ENCODE measurements at regions not wholly inside any gene's neighbourhood (a gene's known extent, or its start where the extent isn't known, plus 50 kb on each side); places are given as distances from the start of the nearest gene placed in this dataset.

- no peak for DNase-seq (ENCODE audit: low spot score in 2 of 2)
- FAIRE-seq, result no peak
Measured at GRCh38 chr5:106759152-106759551, 911.6 kb downstream of the EFNA5 start.

DNA sequence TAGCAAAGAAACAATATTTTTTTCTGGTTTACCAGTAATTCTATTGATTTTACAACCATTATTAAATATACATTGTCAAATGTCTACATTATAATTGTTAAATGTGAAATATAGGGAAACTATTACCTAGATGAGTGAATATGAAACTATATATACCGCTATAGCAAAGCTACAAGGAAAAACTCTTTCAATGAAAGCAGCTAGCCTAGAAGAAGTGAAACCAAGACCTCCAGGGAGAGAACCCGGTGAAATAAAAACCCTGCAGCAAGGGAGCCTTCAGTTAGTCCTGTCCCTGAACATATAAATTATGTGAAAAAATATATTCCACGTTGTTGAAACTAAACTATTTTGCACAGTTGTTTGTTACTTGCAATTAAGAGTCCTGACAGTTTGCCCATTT is 913.1 kb downstream of the EFNA5 start:
- no peak for DNase-seq (ENCODE audit: low spot score in 2 of 2)
- FAIRE-seq, result no peak

DNA sequence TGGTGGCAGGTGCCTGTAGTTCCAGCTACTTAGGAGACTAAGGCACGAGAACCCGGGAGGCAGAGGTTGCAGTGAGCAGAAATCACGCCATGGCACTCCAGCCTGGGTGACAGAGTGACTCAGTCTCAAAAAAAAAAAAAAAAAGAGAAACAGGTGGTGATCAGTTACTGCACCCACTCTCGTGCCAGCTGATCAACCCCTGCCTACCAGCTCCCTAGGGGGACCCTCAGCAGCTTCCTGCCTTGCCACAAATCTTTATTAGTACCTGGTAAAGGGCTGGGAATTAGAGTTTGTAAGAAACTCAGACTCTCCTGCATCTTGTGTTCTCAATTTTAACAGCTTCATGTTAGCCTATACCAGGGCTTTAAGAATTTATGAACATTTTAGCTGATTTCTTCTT is 914.9 kb downstream of the EFNA5 start:
- FAIRE-seq, result no peak

DNA sequence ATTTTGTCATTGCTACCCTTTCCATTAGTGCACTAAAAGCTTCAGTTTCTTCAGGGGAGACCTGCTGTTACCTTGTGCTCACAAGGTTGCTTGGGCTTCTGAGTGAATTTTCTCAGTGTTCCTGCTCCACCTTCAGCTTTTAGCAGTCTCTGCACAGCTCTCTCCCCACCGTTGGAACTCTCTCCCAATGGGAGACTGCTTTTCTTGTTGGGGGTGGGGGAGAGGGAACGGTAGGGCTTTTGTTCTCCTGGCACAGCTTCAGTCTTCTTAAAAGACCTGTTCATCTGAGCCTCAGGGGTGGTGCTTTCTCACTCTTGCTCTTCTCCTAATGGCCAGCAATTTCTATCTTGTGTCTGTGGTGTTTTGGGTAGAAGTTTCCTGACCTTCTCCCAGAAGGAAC is 915.7 kb downstream of the EFNA5 start:
- FAIRE-seq (no peak), DNase-seq (ENCODE audit: low spot score in 2 of 2) (no peak)

More for the DNA sequence above, 914.9 kb downstream of the EFNA5 start:
- DNase-seq (ENCODE audit: low spot score in 2 of 2), result no peak

- FAIRE-seq (no peak), DNase-seq (ENCODE audit: low spot score in 2 of 2) (no peak)
Measured at GRCh38 chr5:106749826-106750225, 920.9 kb downstream of the EFNA5 start.

GRCh38 chr5:106739127-106739526 is 931.6 kb downstream of the EFNA5 start:
- FAIRE-seq (peak; percentile 61), DNase-seq (ENCODE audit: low spot score in 2 of 2) (no peak)

DNA sequence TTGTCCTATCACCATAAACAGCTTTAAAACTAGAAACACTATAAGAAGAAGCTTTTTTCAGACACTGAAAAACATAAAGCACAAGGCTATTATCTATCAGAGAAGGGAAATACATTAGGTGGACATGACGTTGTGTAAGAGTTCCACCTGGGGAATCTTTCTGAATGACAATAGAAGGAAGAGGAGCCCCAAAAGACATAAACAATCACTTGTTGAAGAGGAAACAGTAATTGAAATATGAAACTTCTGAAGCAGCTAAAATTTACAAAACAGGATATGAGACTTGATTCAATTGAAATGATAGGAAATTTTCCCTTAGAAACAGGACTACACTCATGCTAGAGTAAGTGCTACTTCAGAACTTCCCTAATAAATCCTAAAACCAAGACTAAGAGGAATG is 933.6 kb downstream of the EFNA5 start:
- FAIRE-seq, result no peak
- no peak for DNase-seq (ENCODE audit: low spot score in 2 of 2)

DNA sequence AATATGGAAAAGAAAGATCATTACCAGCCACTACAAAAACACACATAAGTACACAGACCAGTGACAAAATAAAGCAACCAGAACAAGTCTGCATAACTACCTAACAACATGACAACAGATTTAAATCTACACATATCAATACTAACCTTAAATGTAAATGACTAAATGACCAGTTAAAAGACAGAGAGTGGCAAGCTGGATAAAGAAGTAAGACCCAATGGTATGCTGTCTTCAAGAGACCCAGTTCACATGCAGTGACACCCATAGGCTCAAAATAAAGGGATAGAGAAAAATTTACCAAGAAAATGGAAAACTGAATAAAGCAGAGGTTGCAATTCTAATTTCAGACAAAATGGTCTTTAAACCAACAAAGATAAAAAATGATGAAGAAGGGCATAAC is 938.1 kb downstream of the EFNA5 start:
- DNase-seq (ENCODE audit: low spot score in 2 of 2) (no peak), FAIRE-seq (no peak)

GRCh38 chr5:106730912-106731311 is 939.8 kb downstream of the EFNA5 start:
- DNase-seq (ENCODE audit: low spot score in 2 of 2), result no peak
- FAIRE-seq, result no peak

- no peak for FAIRE-seq
- DNase-seq (ENCODE audit: low spot score in 2 of 2), result no peak
Measured at GRCh38 chr5:106730506-106730905, 940.2 kb downstream of the EFNA5 start.

GRCh38 chr5:106728208-106728607 is 942.5 kb downstream of the EFNA5 start:
- no peak for DNase-seq (ENCODE audit: low spot score in 2 of 2)
- no peak for FAIRE-seq

DNA sequence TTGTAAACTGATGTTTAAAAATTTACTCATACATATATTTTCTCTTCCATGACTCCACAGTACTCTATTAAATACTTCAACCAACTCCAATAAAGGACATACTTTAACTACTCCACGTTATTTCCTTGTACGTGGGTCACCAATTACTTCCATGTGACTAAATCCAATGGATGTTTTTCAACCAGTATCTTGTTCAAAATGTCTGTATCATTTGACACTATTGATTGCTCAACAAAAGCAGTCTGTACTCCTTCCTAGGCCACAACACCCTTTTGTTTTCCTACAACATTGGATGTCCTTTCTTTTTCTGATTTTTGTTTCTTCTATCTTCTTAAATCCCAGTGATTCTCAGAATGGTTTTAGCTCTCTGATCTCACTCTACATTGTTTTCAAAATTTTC is 943.7 kb downstream of the EFNA5 start:
- no peak for DNase-seq (ENCODE audit: low spot score in 2 of 2)
- no peak for FAIRE-seq

DNA sequence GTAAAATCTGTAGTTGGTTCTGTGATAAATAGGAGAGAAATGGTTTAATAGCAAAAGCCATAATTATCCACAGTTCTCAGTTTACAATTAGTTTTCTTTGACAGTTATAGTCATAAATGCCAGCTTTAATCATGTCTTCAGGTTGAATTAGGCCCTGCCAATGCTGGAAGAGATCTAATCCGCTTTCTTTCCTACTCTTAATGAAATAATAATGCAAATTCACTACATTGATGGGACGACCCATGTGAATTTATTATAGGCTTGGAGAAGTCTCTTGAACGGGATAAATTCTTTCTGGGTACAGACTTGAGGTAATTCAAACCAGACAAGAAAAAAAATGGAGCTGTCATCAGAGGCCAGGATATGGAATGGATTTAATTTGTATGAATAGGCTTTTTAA is 950.4 kb downstream of the EFNA5 start:
- DNase-seq (ENCODE audit: low spot score in 2 of 2) (no peak), FAIRE-seq (no peak)

GRCh38 chr5:106699796-106700195 is 970.9 kb downstream of the EFNA5 start:
- DNase-seq (ENCODE audit: low spot score in 2 of 2), result no peak
- no peak for FAIRE-seq

GRCh38 chr5:106699198-106699597 is 971.5 kb downstream of the EFNA5 start:
- no peak for DNase-seq (ENCODE audit: low spot score in 2 of 2)
- no peak for FAIRE-seq

- DNase-seq (ENCODE audit: low spot score in 2 of 2) (no peak), FAIRE-seq (no peak)
Measured at GRCh38 chr5:106698169-106698568, 972.6 kb downstream of the EFNA5 start.

GRCh38 chr5:106691701-106692100 is 979.0 kb downstream of the EFNA5 start:
- FAIRE-seq (no peak), DNase-seq (ENCODE audit: low spot score in 2 of 2) (no peak)

DNA sequence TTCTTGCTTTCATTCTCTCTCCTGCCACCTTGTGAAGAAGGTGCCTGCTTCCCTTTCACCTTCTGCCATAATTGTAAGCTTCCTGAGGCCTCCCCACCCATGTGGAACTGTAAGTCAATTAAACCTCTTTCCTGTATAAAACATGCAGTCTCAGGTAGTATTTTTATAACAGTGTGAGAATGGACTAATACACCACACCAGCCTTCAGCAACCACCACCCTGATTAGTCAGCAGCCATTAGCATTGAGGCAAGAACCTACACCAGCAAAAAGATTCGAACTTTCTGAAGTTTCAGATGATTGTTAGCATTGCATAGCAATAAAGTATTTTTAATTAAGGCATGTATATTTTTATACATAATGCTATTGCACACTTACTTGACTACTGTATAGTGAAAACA is 980.2 kb downstream of the EFNA5 start:
- no peak for DNase-seq (ENCODE audit: low spot score in 2 of 2)
- FAIRE-seq, result no peak

DNA sequence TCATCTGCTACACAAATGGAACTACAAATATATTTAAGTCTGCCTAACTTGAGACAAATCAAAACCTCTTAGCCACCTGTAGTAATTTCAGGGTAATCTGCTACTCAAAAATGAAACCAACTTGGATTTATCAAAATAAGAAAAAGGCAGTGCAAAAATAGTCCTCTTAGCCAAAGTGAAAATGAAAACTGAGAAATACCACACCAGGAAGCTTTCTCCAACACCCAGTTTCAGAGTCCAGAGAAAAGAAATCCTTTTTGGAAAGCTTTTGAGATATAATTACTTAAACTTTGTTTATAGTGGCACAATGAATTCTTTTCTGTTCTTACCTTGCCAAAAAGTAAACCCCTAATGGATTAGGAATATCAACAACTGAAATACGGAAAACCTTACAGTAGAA is 990.4 kb downstream of the EFNA5 start:
- FAIRE-seq (no peak), DNase-seq (ENCODE audit: low spot score in 2 of 2) (no peak)

DNA sequence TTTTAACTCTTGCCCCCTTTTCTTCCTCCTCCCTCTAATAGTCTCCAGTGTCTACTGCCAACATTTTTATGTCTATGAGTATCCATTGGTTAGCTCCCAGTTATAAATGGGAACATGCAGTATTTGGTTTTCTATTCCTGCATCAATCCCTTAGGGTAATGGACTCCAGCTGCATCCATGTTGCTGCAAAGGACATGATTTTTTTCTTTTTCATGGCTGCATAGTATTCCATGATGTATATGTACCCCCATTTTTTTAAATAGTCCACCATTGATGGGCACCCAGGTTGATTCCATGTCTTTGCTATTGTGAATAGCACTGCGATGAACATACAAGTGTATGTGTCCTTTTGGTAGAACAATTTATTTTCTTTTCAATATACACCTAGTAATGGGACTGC is 993.7 kb downstream of the EFNA5 start:
- FAIRE-seq, result no peak
- no peak for DNase-seq (ENCODE audit: low spot score in 2 of 2)

GRCh38 chr5:106675687-106676086 is 995.0 kb downstream of the EFNA5 start:
- DNase-seq (ENCODE audit: low spot score in 2 of 2), result no peak
- FAIRE-seq, result no peak

GRCh38 chr5:106673941-106674340 is 996.8 kb downstream of the EFNA5 start:
- FAIRE-seq, result no peak
- DNase-seq (ENCODE audit: low spot score in 2 of 2), result no peak

GRCh38 chr5:106661866-106662265 is 1008.9 kb downstream of the EFNA5 start:
- no peak for FAIRE-seq
- DNase-seq (ENCODE audit: low spot score in 2 of 2), result no peak

DNA sequence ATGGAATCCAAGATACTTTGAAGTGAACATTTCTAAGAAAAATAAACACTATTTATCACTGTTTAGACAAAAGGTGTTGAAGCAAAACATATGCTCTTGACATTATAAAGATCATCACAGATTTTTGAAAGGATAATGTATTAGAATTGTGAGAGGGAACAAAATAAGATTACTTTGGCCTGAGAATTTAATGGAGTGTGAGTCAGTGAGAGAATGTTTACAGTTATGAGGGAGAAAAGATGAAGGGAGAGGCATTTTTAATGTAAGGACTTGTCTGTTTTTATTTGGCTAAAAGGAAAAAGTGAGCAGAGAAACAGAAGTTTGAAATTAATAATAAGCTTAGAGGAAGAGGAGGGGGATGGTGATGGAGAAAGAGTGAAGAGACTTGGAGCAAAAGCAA is 1010.1 kb downstream of the EFNA5 start:
- DNase-seq (ENCODE audit: low spot score in 2 of 2) (no peak), FAIRE-seq (no peak)
